HFF-Myc (cell line): ENCODE measurements at regions not wholly inside any gene's neighbourhood (a gene's known extent, or its start where the extent isn't known, plus 50 kb on each side); places are given as distances from the start of the nearest gene placed in this dataset.

Experiments used
- DNase-seq: peaks from one replicate; pipeline ENCODE4 v3.0.0-alpha.2; 2011; ENCODE audit warnings: low read depth; ENCODE audit errors: extremely low read depth
- H3K4me3 ChIP-seq: replicated peaks from 2 replicates; pipeline ENCODE4 v1.5.1; 2011; ENCODE audit warnings: low read depth, mild to moderate bottlenecking, control low read depth, low read length
- CTCF ChIP-seq: IDR thresholded peaks from 2 replicates; pipeline ENCODE4 v1.5.1; 2012; ENCODE audit warnings: mild to moderate bottlenecking, low read depth, low read length, control low read depth; ENCODE audit errors: missing control alignments

GRCh38 chr20:50405915-50406609, 104.1 kb upstream of the PTPN1 start:
- TF ChIP-seq CTCF: no peak
- no peak overlapping the region for H3K4me3 ChIP-seq
- no peak for DNase-seq

- no peak for TF ChIP-seq CTCF
- no peak for DNase-seq
- no peak overlapping the region for H3K4me3 ChIP-seq
These were observed 103.5 kb upstream of the PTPN1 start for GRCh38 chr20:50406610-50407136.

GRCh38 chr20:50408526-50409364, 101.4 kb upstream of the PTPN1 start:
- TF ChIP-seq CTCF: no peak
- DNase-seq: no peak
- H3K4me3 ChIP-seq: no peak overlapping the region

GRCh38 chr20:50409495-50409894, 100.7 kb upstream of the PTPN1 start:
- no peak for DNase-seq
- TF ChIP-seq CTCF: no peak
- no peak overlapping the region for H3K4me3 ChIP-seq

- DNase-seq: no peak
- no peak overlapping the region for H3K4me3 ChIP-seq
- TF ChIP-seq CTCF: no peak
These were observed 99.8 kb upstream of the PTPN1 start for GRCh38 chr20:50410343-50410742.

- no peak for DNase-seq
- no peak for TF ChIP-seq CTCF
- H3K4me3 ChIP-seq: no peak overlapping the region
These were observed 98.1 kb upstream of the PTPN1 start for GRCh38 chr20:50412069-50412468.
